ENCODE measurements at regions not wholly inside any gene's neighbourhood (a gene's known extent, or its start where the extent isn't known, plus 50 kb on each side); places are given as distances from the start of the nearest gene placed in this dataset.

DNA sequence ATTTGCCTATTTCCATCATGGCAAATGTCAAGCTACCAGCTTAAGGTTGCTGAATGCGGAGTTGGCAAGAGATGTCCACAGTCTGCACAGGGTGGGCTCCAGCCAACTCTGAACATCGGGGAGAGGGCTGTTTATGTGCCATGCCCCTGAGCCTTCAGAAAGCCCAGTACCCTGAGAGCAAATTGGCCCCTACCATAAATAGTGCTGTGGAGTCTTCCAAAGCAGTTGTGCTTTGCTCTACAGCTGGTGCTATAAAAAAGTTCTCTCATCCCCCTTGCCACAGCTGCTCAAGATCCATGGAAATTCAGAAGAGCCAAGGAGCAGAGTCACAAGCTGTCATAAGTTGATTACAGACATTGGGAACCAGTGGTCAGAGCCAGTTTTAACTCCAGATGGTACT, 85.6 kb upstream of the CLDN14 start:
- TF ChIP-seq POLR2A (IDR thresholded peaks at IDR 0.05), result no peak
- TF ChIP-seq, protein P1, sequence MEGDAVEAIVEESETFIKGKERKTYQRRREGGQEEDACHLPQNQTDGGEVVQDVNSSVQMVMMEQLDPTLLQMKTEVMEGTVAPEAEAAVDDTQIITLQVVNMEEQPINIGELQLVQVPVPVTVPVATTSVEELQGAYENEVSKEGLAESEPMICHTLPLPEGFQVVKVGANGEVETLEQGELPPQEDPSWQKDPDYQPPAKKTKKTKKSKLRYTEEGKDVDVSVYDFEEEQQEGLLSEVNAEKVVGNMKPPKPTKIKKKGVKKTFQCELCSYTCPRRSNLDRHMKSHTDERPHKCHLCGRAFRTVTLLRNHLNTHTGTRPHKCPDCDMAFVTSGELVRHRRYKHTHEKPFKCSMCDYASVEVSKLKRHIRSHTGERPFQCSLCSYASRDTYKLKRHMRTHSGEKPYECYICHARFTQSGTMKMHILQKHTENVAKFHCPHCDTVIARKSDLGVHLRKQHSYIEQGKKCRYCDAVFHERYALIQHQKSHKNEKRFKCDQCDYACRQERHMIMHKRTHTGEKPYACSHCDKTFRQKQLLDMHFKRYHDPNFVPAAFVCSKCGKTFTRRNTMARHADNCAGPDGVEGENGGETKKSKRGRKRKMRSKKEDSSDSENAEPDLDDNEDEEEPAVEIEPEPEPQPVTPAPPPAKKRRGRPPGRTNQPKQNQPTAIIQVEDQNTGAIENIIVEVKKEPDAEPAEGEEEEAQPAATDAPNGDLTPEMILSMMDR (IDR thresholded peaks at IDR 0.05), result no peak
